ENCODE measurements at regions not wholly inside any gene's neighbourhood (a gene's known extent, or its start where the extent isn't known, plus 50 kb on each side); places are given as distances from the start of the nearest gene placed in this dataset.

GRCh38 chr22:48888466-48889208 lies 939.0 kb downstream of the BRD1 start:
- DNase-seq (ENCODE audit: low read depth, low spot score), result no peak

- DNase-seq (ENCODE audit: low read depth, low spot score), result no peak
Observed at GRCh38 chr22:48887394-48888332, 940.0 kb downstream of the BRD1 start.

- no peak for DNase-seq (ENCODE audit: low read depth, low spot score)
Observed at GRCh38 chr22:48886604-48887393, 940.9 kb downstream of the BRD1 start.

DNA sequence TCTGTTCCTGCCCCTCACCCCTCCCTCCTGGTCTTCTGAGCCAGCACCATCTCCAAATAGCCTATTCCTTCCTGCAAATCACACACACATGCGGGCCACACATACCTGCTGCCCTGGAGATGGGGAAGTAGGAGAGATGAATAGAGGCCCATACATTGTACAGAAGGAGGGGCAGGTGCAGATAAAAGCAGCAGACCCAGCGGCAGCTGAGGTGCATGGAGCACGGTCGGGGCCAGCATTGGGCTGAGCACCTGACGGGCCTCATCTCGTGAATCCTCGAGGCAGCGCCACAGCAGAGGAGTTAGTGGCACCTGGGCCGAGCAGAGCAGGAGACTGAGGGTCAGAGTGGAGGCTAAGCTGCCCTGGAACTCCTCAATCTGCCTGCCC lies 941.8 kb downstream of the BRD1 start:
- DNase-seq (ENCODE audit: low read depth, low spot score), result no peak

GRCh38 chr22:48885271-48885918 lies 942.3 kb downstream of the BRD1 start:
- DNase-seq (ENCODE audit: low read depth, low spot score), result no peak

- DNase-seq (ENCODE audit: low read depth, low spot score), result no peak
Observed at GRCh38 chr22:48884786-48885185, 942.9 kb downstream of the BRD1 start.

GRCh38 chr22:48884324-48884723 lies 943.3 kb downstream of the BRD1 start:
- DNase-seq (ENCODE audit: low read depth, low spot score), result no peak

GRCh38 chr22:48883211-48883960 lies 944.3 kb downstream of the BRD1 start:
- DNase-seq (ENCODE audit: low read depth, low spot score), result no peak

GRCh38 chr22:48882636-48883200 lies 945.0 kb downstream of the BRD1 start:
- DNase-seq (ENCODE audit: low read depth, low spot score), result no peak

DNA sequence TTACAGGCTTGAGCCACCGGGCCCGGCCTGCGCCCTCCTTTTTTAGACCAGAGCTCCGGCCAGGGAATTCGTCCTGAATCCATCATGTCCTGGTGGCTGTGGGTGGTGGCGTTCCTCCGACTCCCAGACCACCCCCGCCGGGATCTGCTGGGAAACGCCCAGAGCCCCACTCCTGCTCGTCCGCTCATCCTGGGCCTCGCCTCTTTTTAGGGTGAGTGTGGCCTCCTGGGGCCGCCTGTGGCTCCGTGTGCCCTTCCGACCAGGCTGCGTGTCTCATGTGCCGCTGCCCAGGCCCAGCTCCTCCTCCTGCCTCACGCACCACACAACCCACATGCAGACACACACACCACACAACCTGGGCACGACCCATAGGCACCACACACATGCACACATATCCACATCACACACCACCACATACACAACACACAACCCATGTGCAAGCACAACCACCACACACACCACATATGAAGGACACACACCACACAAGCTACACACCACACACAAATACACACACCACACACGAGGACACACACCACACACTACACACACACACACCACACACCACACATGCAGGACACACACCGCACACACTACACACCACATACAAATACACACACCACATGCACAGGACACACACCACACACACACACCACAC lies 946.2 kb downstream of the BRD1 start:
- no peak for DNase-seq (ENCODE audit: low read depth, low spot score)

- no peak for DNase-seq (ENCODE audit: low read depth, low spot score)
Observed at GRCh38 chr22:48880749-48881148, 946.9 kb downstream of the BRD1 start.

GRCh38 chr22:48876951-48877350 lies 950.7 kb downstream of the BRD1 start:
- no peak for DNase-seq (ENCODE audit: low read depth, low spot score)

DNA sequence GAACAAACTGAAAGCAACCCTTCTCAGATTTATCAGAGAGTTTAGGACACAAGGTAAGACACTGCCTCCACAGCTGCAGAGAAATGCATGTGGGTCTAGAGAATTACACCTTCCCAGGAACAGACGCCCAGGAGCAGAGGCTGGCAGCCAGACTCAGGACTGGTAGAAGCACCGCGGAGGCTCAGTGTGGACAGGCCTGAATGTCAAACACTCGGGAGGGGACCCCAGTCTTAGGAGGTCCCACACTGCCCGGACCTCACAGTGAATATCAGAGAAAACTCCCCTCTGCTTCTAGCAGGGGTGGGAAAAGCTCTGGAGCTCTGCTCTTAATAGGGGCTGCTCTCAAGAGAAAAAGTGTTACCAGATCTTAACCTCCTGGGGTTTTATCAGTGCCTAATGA lies 952.7 kb downstream of the BRD1 start:
- no peak for DNase-seq (ENCODE audit: low read depth, low spot score)

GRCh38 chr22:48873191-48873520 lies 954.5 kb downstream of the BRD1 start:
- DNase-seq (ENCODE audit: low read depth, low spot score), result no peak

DNA sequence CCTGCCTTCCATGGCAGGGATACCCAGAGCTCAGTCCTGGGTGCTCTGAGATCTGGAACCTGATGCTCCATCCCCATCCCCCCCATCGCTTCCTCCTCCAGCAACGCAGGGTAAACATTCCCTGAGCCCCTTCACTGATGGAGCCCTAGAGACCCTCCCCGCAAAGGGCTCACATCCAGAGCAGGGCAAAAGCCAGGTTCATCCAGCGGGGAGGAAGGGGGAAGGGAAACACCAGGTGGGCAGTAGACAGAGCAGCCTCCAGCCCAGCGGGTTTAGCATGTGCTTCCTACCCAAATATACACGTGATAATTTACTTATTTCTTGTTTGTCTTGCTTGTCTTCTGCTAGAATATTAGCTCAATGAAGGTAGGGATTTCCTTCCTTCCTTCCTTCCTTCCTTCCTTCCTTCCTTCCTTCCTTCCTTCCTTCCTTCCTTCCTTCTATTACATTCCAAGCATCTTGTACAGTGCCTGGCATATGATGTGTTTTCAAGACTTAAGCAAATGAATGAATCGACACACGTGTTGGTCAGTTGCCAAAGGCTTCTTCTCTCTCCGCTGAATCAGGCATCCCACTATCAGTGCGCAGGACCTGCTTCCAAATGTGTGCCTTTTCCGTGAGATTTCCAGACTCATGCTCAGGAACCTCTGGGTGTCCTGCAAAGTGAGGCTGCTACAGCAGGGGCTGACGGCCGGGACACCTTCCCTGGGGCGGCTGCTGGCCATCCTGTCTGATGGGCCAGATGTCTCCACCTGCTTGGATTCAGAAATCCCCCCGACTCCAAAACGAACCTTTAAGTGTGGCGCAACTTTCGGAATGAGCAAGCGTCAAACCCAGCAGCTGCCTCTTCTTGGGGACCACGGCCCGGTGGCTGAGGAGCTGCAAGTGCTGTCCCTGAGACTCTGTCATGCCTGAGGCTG lies 955.1 kb downstream of the BRD1 start:
- DNase-seq (ENCODE audit: low read depth, low spot score), result no peak

GRCh38 chr22:48871176-48871840 lies 956.4 kb downstream of the BRD1 start:
- DNase-seq (ENCODE audit: low read depth, low spot score), result no peak

- DNase-seq (ENCODE audit: low read depth, low spot score), result no peak
Observed at GRCh38 chr22:48870436-48870835, 957.2 kb downstream of the BRD1 start.

- DNase-seq (ENCODE audit: low read depth, low spot score), result no peak
Observed at GRCh38 chr22:48869788-48870187, 957.9 kb downstream of the BRD1 start.
